ENCODE measurements at regions not wholly inside any gene's neighbourhood (a gene's known extent, or its start where the extent isn't known, plus 50 kb on each side); places are given as distances from the start of the nearest gene placed in this dataset. TPM values are rescaled to one million over a fixed set of nuclear protein-coding genes. Genes with fewer than 3 reads are reported as not detected.
"Not testable (repeated sequence)": the region's sequence is repeated elsewhere in the genome, so short reads cannot be mapped to it uniquely, and the experiment has no call there.

- no peak for DNase-seq (ENCODE audit: low spot score)
Observed at GRCh38 chr17:77085926-77086432, 54.8 kb upstream of the SEC14L1 start.

DNA sequence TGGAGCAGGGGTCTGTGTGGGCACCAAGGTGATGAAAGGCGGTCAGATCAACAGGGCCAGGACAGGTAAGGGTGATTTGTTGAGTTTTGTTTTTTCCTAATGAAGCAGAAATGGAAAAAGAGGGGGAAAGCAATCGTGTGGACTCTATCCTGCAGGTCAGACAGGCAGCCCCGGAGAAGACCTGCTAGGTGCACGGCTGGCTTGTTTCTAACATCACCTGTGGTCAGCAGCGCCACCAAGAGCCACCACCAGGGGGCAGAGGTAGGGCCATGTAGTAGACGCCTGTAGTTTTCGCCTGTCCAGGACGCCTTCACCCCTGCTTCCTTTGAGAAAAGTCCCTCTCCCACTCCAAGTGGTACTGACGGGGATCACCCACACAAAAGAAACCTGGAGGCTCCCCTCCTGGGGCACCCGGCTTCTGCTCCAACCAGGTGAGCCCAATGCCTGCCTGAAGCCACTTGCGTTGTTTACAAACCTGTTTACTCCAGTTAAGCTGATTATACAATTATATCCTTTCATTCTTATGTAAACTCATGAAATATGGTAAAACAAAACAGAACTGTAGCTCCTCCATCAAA is 54.2 kb upstream of the SEC14L1 start:
- peak; percentile 96 for DNase-seq (ENCODE audit: low spot score)

DNA sequence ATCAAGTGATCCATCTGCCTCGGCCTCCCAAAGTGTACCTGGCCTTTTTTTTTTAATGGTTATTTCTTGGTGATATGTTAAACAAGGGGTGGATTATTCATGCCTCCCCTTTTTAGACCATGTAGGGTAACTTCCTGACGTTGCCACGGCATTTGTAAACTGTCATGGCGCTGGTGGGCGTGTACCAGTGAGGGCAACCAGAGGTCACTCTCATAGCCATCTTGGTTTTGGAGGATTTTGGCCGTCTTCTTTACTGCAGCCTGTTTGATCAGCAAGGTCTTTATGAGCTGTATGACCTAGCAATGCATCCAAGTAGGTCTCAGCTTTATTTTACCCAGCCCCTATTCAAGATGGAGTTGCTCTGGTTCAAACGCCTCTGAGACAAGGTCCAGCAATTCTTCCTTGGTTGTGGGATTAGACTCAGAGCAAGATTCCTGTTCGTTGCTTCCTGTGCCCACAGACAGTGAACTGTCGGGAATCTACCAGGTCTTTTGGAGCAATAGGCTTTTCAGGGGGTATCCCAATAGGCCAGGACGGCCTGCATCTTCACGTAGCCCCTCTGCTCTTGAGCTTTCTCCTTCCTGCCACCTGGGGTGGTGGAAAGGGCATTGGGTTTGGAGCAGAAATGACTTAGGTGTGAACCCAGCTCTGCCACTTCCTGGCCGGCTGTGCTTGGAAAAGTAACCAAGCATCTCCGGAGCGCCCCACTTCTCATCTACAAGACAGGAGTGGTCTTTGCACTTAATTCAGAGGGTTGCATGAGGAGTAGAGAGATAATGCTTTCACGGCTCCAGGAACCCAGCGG is 52.9 kb upstream of the SEC14L1 start:
- no peak for DNase-seq (ENCODE audit: low spot score)

- DNase-seq (ENCODE audit: low spot score), result peak; percentile 94
Observed at GRCh38 chr17:77088455-77089123, 52.2 kb upstream of the SEC14L1 start.

GRCh38 chr17:77089124-77089490 is 51.7 kb upstream of the SEC14L1 start:
- peak; percentile 33 for DNase-seq (ENCODE audit: low spot score)

DNA sequence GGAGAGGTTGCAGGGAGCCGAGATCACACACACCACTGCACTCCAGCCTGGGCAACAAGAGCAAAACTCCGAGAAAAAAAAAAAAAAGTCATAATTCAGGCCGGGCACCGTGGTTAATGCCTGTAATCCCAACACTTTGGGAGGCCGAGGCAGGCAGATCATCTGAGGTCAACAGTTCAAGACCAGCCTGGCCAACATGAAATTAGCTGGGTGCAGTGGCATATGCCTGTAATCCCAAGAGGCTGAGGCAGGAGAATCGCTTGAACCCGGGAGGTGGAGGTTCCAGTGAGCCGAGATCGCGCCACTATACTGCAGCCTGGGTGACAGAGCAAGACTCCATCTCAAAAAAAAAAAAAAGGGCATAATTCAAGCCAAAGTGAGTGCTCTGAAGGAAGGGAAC is 50.8 kb upstream of the SEC14L1 start:
- not testable (repeated sequence) for DNase-seq (ENCODE audit: low spot score)

DNA sequence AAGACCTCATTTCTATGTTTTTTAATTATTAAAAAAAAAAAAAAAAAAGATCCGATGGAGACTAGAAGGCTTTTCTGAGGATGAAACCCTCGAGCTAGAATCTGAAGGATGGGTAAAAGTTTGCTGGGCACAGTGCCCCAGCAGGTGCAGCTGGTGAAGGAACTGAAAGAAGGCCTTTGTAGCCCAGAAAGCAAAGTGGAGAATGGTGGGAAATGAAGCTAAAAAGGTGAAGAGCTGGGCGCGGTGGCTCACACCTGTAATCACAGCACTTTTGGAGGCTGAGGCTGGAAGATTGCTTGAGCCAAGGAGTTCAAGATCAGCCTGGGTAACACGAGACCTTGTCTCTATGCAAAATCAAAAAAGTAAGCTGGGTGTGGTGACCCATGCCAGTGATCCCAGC is 50.3 kb upstream of the SEC14L1 start:
- no peak for DNase-seq (ENCODE audit: low spot score)

Small RNAs in the stretch of these regions (small RNA-seq; reads per million reads assigned to genes)
- gene RF00017, result not detected
- gene SCARNA16, result not detected

Data from HT-29 (cell line).